Calu3 (cell line): ENCODE measurements at regions not wholly inside any gene's neighbourhood (a gene's known extent, or its start where the extent isn't known, plus 50 kb on each side); places are given as distances from the start of the nearest gene placed in this dataset.

Source experiments
- BruUV-seq: library from RNA; stranded (reverse); fragments of 400-500 nt; replicated peaks from 2 replicates; lab custom pipeline; 2021; lab: Mats Ljungman, UMichigan
- CTCF ChIA-PET: fragments of 300-600 bp; sonication (Branson Sonifier 250); formaldehyde crosslinking; loops from one replicate; lab custom pipeline; 2022; ENCODE audit warnings: antibody characterized with exemption; lab: Charles Lee
- DNase-seq: peaks from one replicate; pipeline ENCODE4 v3.0.0; 2022
- H3K27ac Mint-ChIP-seq: one replicate; pipeline ENCODE4 v1.8.0; 2022; ENCODE audit warnings: mixed read lengths; ENCODE audit not compliant: unreplicated experiment
- H3K27me3 Mint-ChIP-seq: one replicate; pipeline ENCODE4 v1.8.0; 2022; ENCODE audit warnings: mixed read lengths; ENCODE audit not compliant: unreplicated experiment
- H3K36me3 Mint-ChIP-seq: one replicate; pipeline ENCODE4 v1.8.0; 2022; ENCODE audit warnings: mild to moderate bottlenecking, moderate library complexity, mixed read lengths; ENCODE audit not compliant: insufficient read depth, unreplicated experiment
- H3K4me1 Mint-ChIP-seq: one replicate; pipeline ENCODE4 v1.8.0; 2022; ENCODE audit warnings: mild to moderate bottlenecking, low read depth, mixed read lengths; ENCODE audit not compliant: unreplicated experiment
- H3K4me3 Mint-ChIP-seq: one replicate; pipeline ENCODE4 v1.8.0; 2022; ENCODE audit warnings: mild to moderate bottlenecking, low read depth, moderate library complexity, mixed read lengths; ENCODE audit not compliant: unreplicated experiment
- H3K9me3 Mint-ChIP-seq: one replicate; pipeline ENCODE4 v1.8.0; 2022; ENCODE audit warnings: low read depth, mixed read lengths; ENCODE audit not compliant: unreplicated experiment
- intact Hi-C: fragments of 100-400 bp; cut with micrococcal nuclease; formaldehyde crosslinking; loops from one replicate; pipeline ENCODE4 v1.10.0; 2022; ENCODE audit not compliant: unreplicated experiment
- TF ChIP-seq, protein P1 (sequence below): fragments of 200-600 bp; IDR thresholded peaks from one replicate; pipeline ENCODE4 v1.8.0; 2022; ENCODE audit warnings: antibody characterized with exemption; ENCODE audit not compliant: unreplicated experiment

- H3K4me1 Mint-ChIP-seq = peaks cover 8% of the 10 kb centered on the region
- DNase-seq = no peak
- intact Hi-C loops = no loop called here
- H3K27me3 Mint-ChIP-seq = no peaks in the 10 kb centered on the region
- BruUV-seq = no TSS peak
- H3K9me3 Mint-ChIP-seq = no peaks in the 10 kb centered on the region
- TF ChIP-seq, protein P1, sequence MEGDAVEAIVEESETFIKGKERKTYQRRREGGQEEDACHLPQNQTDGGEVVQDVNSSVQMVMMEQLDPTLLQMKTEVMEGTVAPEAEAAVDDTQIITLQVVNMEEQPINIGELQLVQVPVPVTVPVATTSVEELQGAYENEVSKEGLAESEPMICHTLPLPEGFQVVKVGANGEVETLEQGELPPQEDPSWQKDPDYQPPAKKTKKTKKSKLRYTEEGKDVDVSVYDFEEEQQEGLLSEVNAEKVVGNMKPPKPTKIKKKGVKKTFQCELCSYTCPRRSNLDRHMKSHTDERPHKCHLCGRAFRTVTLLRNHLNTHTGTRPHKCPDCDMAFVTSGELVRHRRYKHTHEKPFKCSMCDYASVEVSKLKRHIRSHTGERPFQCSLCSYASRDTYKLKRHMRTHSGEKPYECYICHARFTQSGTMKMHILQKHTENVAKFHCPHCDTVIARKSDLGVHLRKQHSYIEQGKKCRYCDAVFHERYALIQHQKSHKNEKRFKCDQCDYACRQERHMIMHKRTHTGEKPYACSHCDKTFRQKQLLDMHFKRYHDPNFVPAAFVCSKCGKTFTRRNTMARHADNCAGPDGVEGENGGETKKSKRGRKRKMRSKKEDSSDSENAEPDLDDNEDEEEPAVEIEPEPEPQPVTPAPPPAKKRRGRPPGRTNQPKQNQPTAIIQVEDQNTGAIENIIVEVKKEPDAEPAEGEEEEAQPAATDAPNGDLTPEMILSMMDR = no peak
- H3K4me3 Mint-ChIP-seq = no peak overlapping the region
- H3K27ac Mint-ChIP-seq = no peak overlapping the region
- CTCF ChIA-PET = interaction anchor here (0.7 kb wide), 1 partner anchor 1728 kb away, joined by 4 read pairs; no protein-coding TSS in a partner anchor
- H3K36me3 Mint-ChIP-seq = no peaks in the 10 kb centered on the region
Observed at GRCh38 chr7:79874797-79875196, 259.8 kb upstream of the GNAI1 start.

DNA sequence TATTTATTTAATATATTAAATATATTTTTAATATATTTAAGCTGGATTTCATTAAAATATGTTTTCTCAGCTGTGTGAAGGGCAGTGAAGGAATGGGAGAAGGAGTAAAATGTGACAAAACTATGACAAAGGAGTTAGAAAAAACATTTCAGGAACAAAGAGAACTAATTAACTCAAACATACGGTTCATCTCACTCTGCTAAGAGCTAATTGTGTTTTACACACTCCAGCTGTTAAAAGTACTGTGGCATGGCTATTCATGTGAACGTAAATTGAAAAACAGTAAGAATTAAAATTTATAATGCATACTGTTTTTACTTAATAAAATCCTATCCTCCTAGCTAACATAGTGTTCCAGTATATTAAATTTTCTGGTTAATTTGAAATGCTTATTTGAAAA, 262.5 kb upstream of the GNAI1 start:
- no peak for DNase-seq
- BruUV-seq = no TSS peak
- Mint-ChIP-seq H3K36me3 (no peaks in the 10 kb centered on the region), H3K27me3 (no peaks in the 10 kb centered on the region), H3K9me3 (no peaks in the 10 kb centered on the region), H3K4me1 (no peaks in the 10 kb centered on the region), H3K27ac (no peak overlapping the region), H3K4me3 (no peak overlapping the region)
- intact Hi-C loops = no loop called here
- TF ChIP-seq, protein P1 = no peak
- CTCF ChIA-PET = no interaction called here

- DNase-seq = no peak
- CTCF ChIA-PET = no interaction called here
- no peaks in the 10 kb centered on the region for H3K4me1 Mint-ChIP-seq
- no peaks in the 10 kb centered on the region for H3K27me3 Mint-ChIP-seq
- H3K27ac Mint-ChIP-seq = no peak overlapping the region
- H3K9me3 Mint-ChIP-seq = no peaks in the 10 kb centered on the region
- no peak overlapping the region for H3K4me3 Mint-ChIP-seq
- H3K36me3 Mint-ChIP-seq = no peaks in the 10 kb centered on the region
- TF ChIP-seq, protein P1 = no peak
- intact Hi-C loops = no loop called here
- BruUV-seq = no TSS peak
Observed at GRCh38 chr7:79868010-79868409, 266.6 kb upstream of the GNAI1 start.

DNA sequence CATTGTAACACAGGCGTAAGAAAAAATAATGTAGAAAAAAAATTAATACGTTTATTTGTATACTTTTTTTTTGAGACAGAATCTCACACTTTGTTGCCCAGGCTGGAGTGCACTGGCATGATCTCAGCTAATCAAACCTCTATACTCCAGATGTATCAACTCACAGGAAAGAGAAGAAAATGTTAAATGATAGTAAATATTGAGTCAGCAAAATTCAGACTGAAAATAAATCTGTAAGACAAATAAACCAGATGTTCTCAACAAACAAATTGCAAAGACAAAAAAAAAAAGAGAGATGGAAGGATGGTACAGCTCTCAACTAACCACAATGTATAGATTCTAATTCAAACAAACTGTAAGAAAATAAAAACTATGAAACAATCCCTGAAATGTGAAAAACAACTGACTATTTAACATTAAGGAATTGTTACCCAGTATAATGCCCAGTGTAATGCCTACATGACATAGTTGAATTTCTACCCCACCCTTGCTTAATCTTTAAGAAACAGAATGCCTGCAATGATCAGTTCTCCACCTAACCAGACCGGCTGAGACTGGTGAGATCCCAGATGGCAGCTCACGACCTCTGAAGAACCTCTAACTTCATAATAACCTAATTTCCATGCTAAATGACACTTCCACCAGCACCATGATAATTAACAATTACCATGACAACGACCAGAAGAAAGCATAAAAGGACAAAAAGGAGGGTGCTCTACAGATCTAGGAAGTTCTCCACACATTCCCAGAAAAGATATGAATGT, 272.0 kb upstream of the GNAI1 start:
- intact Hi-C loops = no loop called here
- H3K27me3 Mint-ChIP-seq = no peaks in the 10 kb centered on the region

More for the DNA sequence above, 272.0 kb upstream of the GNAI1 start:
- no peak for DNase-seq
- TF ChIP-seq, protein P1 = no peak
- H3K36me3 Mint-ChIP-seq = no peaks in the 10 kb centered on the region
- CTCF ChIA-PET = no interaction called here
- no TSS peak for BruUV-seq
- H3K9me3 Mint-ChIP-seq = no peaks in the 10 kb centered on the region
- no peak overlapping the region for H3K4me3 Mint-ChIP-seq
- H3K4me1 Mint-ChIP-seq = no peaks in the 10 kb centered on the region
- no peak overlapping the region for H3K27ac Mint-ChIP-seq
